ENCODE measurements at regions not wholly inside any gene's neighbourhood (a gene's known extent, or its start where the extent isn't known, plus 50 kb on each side); places are given as distances from the start of the nearest gene placed in this dataset.

DNA sequence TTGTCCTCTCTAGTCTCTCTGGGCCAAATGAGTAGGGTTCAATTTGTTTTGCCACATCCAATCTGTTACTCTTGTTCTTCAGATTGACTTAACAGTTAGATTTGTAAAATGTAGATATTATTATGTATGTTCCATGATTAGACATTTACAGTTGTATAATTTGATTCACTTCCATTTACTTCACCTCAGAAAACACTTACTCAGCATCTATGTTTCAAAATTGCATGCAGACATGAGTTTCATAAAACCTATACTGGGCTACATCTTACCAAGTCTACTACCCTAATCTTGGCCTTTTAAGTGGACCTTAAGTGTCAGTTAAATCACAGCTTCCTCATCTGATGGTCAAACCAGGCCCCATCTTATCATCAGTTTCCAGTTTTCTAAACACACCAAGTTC, 1181.2 kb upstream of the CDH9 start:
- DNase-seq (no peak), ATAC-seq (no peak)
- H3K4me1 ChIP-seq = no peaks in the 10 kb centered on the region
- H3K4me3 ChIP-seq = no peak overlapping the region
- H3K36me3 ChIP-seq (replicated peaks in 1 of 2; ENCODE audit: insufficient read depth in 1 of 2, low read depth in 2 of 2) = no peaks in the 10 kb centered on the region
- no peaks in the 10 kb centered on the region for H3K9me3 ChIP-seq
- TF ChIP-seq CTCF (IDR thresholded peaks at IDR 0.05) = no peak
- TF ChIP-seq POLR2A (IDR thresholded peaks at IDR 0.05) = no peak
- no peaks in the 10 kb centered on the region for H3K27me3 ChIP-seq
- H3K27ac ChIP-seq = no peak overlapping the region
- intact Hi-C loops (cut with DNase I) = no loop called here

DNA sequence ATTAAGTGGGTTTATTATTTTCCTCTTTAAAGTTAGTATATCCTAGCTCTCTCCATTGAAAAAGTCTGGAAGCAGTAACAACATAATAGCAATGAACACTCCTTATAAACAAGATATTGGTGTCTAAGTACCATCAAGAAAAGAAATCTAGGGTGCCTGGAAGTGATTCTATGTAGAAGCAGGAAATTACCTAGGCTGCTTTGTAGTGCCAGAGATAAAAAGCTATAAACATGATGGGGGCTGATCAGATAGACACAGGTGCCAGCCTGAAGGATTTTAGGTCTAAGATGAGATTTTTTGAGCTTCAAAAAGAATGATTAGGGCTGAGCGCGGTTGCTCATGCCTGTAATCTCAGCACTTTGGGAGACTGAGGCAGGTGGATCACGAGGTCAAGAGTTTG, 1179.3 kb upstream of the CDH9 start:
- intact Hi-C loops (cut with DNase I) = no loop called here
- Histone ChIP-seq H3K9me3 (no peaks in the 10 kb centered on the region), H3K4me1 (no peaks in the 10 kb centered on the region), H3K4me3 (no peak overlapping the region), H3K27ac (no peak overlapping the region), H3K27me3 (no peaks in the 10 kb centered on the region), H3K36me3 (replicated peaks in 1 of 2; ENCODE audit: insufficient read depth in 1 of 2, low read depth in 2 of 2) (no peaks in the 10 kb centered on the region)
- WGBS, 2 donors = 70 to 73% methylated on average over 3 of the region's 3 CpGs
- ATAC-seq = no peak
- DNase-seq = no peak
- no peak for TF ChIP-seq CTCF (IDR thresholded peaks at IDR 0.05)
- TF ChIP-seq POLR2A (IDR thresholded peaks at IDR 0.05) = no peak

DNA sequence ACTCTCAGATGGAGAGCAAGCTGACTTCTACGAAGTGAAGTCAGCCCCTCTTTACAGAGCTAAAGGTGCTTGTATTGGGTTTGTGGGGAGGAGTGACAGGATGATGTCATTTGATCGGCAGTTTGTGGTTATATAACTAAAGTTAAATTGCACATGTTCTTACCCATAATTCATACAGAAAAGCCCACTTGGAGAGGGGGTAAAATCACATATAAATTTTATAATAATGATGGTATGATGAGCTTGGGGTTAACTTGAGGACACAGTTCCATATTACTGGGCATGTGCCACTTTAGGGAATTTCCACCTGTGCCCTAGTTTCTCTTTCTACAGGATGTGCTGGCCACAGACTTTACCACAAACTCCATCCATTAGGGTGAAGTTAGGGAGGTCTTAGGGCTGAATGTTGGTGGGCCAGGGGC, 1178.6 kb upstream of the CDH9 start:
- H3K27me3 ChIP-seq = no peaks in the 10 kb centered on the region
- H3K36me3 ChIP-seq (replicated peaks in 1 of 2; ENCODE audit: insufficient read depth in 1 of 2, low read depth in 2 of 2) = no peaks in the 10 kb centered on the region
- intact Hi-C loops (cut with DNase I) = no loop called here
- no peaks in the 10 kb centered on the region for H3K4me1 ChIP-seq
- no peaks in the 10 kb centered on the region for H3K9me3 ChIP-seq
- H3K4me3 ChIP-seq = no peak overlapping the region
- TF ChIP-seq POLR2A (IDR thresholded peaks at IDR 0.05) = no peak
- no peak for TF ChIP-seq CTCF (IDR thresholded peaks at IDR 0.05)
- no peak for ATAC-seq
- 66 to 71% methylated on average over 2 of the region's 2 CpGs for WGBS, 2 donors
- no peak for DNase-seq
- H3K27ac ChIP-seq = no peak overlapping the region

- no peaks in the 10 kb centered on the region for H3K9me3 ChIP-seq
- H3K4me3 ChIP-seq = no peak overlapping the region
- no peak overlapping the region for H3K27ac ChIP-seq
- H3K4me1 ChIP-seq = no peaks in the 10 kb centered on the region
- TF ChIP-seq CTCF (IDR thresholded peaks at IDR 0.05) (no peak), POLR2A (IDR thresholded peaks at IDR 0.05) (no peak)
- H3K27me3 ChIP-seq = no peaks in the 10 kb centered on the region
- no peak for ATAC-seq
- no peak for DNase-seq
- intact Hi-C loops (cut with DNase I) = no loop called here
- no peaks in the 10 kb centered on the region for H3K36me3 ChIP-seq (replicated peaks in 1 of 2; ENCODE audit: insufficient read depth in 1 of 2, low read depth in 2 of 2)
Measured at GRCh38 chr5:28215091-28215490, 1176.7 kb upstream of the CDH9 start.

DNA sequence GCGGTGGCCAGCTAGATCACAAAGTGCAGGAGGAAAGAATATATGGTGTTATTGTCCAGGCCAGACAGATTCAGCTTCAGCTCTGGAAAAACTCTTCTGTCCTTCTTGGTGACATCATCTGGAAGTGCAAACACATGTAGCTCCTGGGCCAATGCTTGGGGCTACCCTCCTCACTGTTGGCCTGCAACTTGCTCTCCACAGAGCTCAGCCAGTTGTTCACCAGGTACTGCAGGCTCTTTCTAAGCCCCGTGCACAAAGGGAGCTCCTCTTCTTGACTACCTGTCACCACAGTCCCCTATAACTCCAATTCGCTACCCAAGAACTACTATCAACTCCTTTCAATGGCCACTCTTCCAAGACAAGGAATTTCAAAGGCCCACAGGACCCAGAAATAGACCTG, 1175.9 kb upstream of the CDH9 start:
- H3K36me3 ChIP-seq (replicated peaks in 1 of 2; ENCODE audit: insufficient read depth in 1 of 2, low read depth in 2 of 2) = no peaks in the 10 kb centered on the region
- intact Hi-C loops (cut with DNase I) = no loop called here
- WGBS, 2 donors = 40 to 59% methylated on average over 3 of the region's 3 CpGs
- TF ChIP-seq POLR2A (IDR thresholded peaks at IDR 0.05) (no peak), CTCF (IDR thresholded peaks at IDR 0.05) (no peak)
- no peaks in the 10 kb centered on the region for H3K9me3 ChIP-seq
- no peak overlapping the region for H3K4me3 ChIP-seq
- ATAC-seq = no peak
- no peaks in the 10 kb centered on the region for H3K27me3 ChIP-seq
- DNase-seq = no peak
- H3K4me1 ChIP-seq = no peaks in the 10 kb centered on the region
- no peak overlapping the region for H3K27ac ChIP-seq

Measured in body of pancreas (tissue), 4 donors.